NB4 (cell line): ENCODE measurements at regions not wholly inside any gene's neighbourhood (a gene's known extent, or its start where the extent isn't known, plus 50 kb on each side); places are given as distances from the start of the nearest gene placed in this dataset.
"Not testable (repeated sequence)": the region's sequence is repeated elsewhere in the genome, so short reads cannot be mapped to it uniquely, and the experiment has no call there.

Experiments used
- DNase-seq: peaks from one replicate; pipeline ENCODE4 v3.0.0; 2010; ENCODE audit warnings: low read depth
- H3K4me3 ChIP-seq: one replicate; pipeline ENCODE4 v1.5.1; 2011; ENCODE audit warnings: mild to moderate bottlenecking, low read depth, low read length, moderate library complexity
- MYC ChIP-seq: IDR thresholded peaks from 2 replicates; pipeline ENCODE4 v1.6.1; 2011; ENCODE audit warnings: low read depth, low read length
- POLR2A ChIP-seq: IDR thresholded peaks from 2 replicates; pipeline ENCODE4 v1.6.1; 2011; ENCODE audit warnings: mild to moderate bottlenecking; ENCODE audit not compliant: insufficient read length; ENCODE audit errors: extremely low read depth
- TF ChIP-seq, protein P1 (sequence below): IDR thresholded peaks from 2 replicates; pipeline ENCODE4 v1.6.1; 2011; ENCODE audit warnings: low read depth, low read length
- TF ChIP-seq, protein P2 (sequence below): IDR thresholded peaks from one replicate; pipeline ENCODE4 v1.5.1; 2012; ENCODE audit warnings: low read depth, low read length

DNA sequence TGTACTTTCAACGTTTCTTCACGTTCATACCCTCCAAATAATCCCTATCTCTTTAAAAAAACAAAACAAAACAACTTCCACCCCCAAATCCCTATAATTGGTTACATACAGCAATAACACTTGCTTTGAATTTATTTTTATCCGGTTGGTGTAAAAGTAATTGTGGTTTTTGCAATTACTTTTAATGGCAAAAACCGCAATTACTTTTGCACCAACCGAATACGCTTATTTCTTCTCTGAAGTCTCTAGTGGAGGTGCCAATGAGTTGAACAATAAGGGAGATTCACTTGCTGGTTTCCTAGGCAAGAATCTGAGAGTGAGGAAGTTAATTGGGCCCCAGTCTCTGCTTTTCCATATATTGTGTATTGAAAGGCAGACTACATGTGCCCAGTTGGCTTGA, 133.3 kb downstream of the DACT1 start:
- DNase-seq, result no peak
- no peak overlapping the region for H3K4me3 ChIP-seq
- TF ChIP-seq MYC (no peak), POLR2A (no peak)
- TF ChIP-seq, protein P1, sequence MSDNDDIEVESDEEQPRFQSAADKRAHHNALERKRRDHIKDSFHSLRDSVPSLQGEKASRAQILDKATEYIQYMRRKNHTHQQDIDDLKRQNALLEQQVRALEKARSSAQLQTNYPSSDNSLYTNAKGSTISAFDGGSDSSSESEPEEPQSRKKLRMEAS, result no peak
- TF ChIP-seq, protein P2, sequence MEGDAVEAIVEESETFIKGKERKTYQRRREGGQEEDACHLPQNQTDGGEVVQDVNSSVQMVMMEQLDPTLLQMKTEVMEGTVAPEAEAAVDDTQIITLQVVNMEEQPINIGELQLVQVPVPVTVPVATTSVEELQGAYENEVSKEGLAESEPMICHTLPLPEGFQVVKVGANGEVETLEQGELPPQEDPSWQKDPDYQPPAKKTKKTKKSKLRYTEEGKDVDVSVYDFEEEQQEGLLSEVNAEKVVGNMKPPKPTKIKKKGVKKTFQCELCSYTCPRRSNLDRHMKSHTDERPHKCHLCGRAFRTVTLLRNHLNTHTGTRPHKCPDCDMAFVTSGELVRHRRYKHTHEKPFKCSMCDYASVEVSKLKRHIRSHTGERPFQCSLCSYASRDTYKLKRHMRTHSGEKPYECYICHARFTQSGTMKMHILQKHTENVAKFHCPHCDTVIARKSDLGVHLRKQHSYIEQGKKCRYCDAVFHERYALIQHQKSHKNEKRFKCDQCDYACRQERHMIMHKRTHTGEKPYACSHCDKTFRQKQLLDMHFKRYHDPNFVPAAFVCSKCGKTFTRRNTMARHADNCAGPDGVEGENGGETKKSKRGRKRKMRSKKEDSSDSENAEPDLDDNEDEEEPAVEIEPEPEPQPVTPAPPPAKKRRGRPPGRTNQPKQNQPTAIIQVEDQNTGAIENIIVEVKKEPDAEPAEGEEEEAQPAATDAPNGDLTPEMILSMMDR, result no peak

DNA sequence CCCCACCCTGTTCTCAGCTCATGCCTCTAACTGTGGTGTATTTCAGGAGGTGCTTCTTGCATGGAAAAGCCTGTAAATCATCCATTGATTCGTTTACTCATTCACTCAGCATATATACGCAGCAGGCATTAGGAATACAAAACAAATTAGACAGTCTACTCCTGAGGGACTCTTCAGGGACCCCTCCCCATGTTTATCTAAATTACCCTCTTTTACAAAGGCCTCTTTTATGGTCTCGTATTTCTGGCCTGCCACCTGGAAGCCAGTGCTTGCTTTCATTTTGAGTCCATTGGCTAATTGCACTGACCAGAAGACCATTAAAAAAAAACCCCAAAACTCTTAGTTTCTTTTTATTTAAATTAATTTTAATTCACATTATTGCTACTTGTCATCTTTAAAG, 134.4 kb downstream of the DACT1 start:
- no peak overlapping the region for H3K4me3 ChIP-seq
- no peak for TF ChIP-seq POLR2A
- no peak for TF ChIP-seq MYC
- TF ChIP-seq, protein P2, result no peak
- TF ChIP-seq, protein P1, result no peak
- DNase-seq, result no peak

DNA sequence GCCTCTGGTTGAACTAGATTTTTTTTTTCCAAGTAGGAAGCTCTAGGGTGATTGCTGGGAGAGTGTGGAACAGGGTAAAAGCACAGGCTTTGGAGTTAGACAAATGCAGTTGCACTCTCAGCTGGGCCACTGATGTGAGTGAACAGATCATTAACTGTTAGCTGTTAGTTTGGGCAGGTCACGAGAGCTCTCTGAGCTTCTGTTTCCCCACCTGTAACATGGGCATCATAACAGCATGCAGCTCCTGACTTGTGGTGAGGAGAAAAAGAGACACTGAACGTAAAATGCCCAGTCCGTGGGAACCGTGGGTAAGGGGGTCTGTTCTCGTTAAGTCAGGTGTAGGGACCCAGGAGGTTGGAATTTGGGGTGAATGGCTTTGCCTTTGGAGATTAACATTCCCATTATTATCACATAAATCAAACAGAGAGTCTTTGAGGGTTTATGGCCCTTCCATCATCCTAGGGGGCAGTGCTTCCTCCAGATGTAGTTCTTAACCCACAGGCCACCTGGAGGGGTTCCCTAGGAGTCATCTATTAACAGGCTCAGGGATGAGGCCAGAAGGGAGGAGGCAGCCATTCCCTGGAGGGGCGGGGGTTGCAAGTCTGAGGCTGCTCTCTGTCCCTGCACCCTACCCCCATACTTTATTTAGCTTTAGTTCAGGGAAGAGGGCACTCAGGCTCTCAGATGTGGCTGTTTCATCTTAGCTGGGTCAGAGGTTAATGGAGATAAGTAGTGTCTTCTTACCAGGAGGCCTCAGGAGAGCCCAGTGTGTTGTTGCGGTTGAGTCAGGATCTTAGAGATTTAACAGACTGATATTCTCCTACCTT, 135.2 kb downstream of the DACT1 start:
- no peak for DNase-seq
- no peak overlapping the region for H3K4me3 ChIP-seq
- TF ChIP-seq POLR2A, result no peak
- TF ChIP-seq, protein P2, result no peak
- TF ChIP-seq MYC, result no peak
- TF ChIP-seq, protein P1, result no peak

DNA sequence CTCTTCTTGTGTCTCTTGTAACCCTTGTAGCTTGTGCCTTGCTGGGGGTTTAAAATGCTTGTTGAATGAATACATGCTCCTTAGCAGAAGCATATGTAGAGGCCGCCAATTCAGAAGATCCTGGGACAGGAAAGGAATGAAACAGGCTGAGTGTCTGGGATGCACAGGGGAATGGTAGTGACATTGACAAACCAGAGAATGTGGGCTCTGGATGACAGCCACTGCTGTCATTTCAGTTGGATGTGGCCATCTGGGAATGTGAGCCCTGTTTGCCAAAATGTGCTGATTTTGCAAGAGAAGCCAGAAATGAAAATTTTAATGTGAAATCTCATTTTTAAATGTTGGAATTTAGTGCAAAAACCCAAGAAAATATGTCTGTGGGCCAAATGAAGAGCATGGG, 136.8 kb downstream of the DACT1 start:
- H3K4me3 ChIP-seq, result no peak overlapping the region
- DNase-seq, result no peak
- TF ChIP-seq POLR2A (no peak), MYC (no peak)
- TF ChIP-seq, protein P2, result no peak
- TF ChIP-seq, protein P1, result no peak

DNA sequence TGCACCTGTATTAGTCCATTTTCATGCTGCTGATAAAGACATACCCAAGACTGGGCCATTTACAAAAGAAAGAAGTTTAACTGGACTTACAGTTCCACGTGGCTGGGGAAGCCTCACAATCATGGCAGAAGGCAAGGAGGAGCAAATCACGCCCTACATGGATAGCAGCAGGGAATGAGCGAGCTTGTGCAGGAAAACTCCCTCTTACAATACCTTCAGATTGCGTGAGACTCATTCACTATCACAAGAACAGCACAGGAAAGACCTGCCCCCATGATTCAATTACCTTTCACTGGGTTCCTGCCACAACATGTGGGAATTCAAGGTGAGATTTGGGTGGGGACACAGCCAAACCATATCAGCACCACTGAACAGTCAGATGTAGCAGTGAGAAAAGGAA, 137.4 kb downstream of the DACT1 start:
- not testable (repeated sequence) for DNase-seq, H3K4me3 ChIP-seq

DNA sequence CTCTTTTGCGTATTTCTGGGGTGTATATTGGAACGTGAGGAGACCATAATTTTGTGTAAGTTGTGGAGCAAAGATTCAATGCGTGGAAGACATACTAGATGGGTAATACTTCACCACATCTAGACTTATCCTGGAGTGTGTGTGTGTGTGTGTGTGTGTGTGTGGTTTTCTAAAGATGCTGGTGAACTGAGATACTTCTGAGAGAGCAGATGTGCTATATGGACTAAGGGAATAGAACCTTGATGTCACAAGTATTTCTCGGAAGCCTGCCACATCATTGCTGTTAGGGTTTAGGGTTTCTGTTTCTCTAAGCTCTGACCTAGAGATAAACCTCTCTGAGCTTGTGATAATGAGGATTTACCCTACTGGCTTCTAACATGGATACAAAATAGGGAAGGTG, 138.8 kb downstream of the DACT1 start:
- no peak for DNase-seq
- H3K4me3 ChIP-seq, result no peak overlapping the region
- TF ChIP-seq POLR2A (no peak), MYC (no peak)
- TF ChIP-seq, protein P1, result no peak
- TF ChIP-seq, protein P2, result no peak
